ENCODE measurements at regions not wholly inside any gene's neighbourhood (a gene's known extent, or its start where the extent isn't known, plus 50 kb on each side); places are given as distances from the start of the nearest gene placed in this dataset.

DNA sequence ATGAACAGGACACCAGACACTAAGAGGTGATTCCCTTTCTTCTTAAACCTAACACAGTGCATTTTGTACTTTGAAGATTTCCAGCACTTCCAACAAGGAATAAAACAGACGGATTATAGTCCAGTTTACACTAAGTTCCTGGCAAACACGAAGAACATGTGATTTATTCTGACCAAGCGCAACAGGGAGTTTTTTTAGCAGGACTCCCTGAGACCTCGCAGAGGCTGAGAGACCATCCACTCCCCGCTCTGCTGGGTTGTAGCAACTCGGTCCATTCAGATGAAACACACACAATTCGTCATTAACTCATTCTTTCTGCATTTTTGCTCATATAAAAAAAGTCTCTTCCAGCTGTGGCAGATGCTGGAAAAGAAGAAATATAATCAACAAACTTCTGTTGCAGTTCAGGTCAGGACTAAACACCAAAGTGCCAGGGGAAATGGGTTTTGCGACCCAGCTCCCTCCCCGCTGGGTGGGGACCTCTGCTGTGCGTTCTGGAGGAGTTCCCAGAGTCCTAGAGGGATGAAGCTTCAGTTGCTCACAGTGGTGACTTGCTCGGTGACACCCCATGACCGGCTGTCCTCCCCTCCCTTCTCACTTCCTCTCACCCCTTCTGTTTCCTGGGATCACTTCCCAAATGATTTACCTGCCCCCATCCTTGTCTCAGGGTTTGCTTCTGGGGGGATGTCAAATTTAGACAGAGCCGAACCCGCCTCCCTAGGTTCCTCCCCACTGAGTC is 52.5 kb downstream of the KCNF1 start:
- DNase-seq (ENCODE audit: low read depth in 3 of 3) = no peak

DNA sequence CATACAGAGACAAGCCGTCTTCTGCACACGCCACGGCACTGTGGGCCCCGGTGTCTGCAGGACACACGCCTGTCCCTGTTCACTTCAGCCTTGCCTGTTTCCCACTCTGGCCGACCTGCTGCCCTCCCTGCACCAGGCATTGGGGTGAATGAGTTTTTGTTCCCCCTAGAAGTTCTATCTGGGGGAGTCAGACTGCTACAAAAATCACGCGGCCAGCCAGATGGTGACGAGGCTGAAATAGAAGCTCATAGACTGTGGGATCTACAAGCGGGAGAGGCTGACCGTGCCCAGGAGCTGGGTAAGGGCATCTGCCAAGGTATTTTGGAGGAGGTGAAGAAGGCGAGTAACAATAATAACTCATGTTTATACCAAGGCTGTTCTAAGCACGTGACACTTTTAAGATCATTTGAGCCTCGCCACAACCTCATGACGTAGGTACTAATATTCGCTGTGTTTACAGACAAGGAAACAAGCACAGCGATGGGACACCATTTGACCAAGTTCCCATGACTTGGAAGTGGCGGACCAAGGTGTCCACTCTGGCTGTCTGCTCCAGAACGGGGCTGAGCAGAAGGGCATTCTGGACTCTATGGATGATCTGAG is 53.6 kb downstream of the KCNF1 start:
- no peak for DNase-seq (ENCODE audit: low read depth in 3 of 3)

DNA sequence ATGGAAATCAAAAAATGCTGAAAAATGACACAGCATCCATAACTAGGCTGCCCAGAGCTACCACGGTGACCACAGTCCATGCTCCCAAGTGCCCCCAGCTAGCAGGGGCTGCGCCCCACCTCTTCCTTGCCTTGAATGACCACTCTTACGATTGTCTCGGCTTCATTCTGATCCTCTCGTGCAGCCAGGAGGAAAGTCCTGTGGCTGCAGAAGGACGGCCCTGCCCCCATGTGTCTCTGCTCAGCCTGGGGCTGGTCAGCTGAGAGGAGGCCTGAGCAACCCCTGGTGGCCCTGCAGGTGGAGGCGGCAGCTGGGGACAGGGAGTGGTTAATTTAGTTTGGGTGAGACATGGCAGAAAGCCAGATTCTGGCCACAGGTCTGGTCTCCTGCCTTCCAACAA is 54.3 kb downstream of the KCNF1 start:
- no peak for DNase-seq (ENCODE audit: low read depth in 3 of 3)

DNA sequence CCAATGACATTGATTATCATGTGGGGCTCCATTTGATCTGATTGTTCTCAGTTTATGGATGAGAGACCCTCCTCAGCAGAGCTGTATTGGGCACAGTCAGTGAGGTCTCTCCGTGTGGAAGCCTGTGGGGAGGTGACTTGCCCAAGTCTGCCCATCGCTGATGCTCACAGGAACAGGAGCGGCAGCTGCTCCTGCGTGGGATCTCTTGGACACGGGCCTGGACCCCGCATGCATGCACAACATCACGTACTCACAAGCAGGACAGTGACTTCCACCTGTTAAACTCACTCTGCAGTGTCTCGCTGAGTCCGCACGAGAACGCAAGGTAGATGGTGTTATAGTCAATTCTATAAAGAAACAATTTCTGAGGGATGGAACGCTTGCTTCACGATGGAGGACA is 55.0 kb downstream of the KCNF1 start:
- DNase-seq (ENCODE audit: low read depth in 3 of 3) = no peak

DNA sequence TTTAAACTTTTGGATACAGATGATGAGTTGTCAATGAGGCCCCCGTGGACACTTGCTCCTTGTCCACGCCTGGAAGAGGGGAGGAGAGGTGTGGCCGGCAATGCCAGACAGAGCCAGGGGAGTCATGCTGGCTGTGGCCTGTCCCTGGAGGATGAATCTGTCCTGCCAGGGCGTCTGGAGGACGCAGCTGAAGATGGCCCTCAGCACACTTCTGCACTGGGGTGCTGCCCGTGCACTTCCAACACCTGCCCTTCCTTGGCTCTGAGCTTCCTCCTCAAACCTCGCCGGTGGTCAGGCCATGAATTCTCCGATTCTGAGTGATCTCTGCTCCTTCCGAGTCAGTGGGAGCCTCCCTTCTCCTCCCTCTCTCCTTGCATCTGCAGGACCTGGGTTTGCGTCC is 56.4 kb downstream of the KCNF1 start:
- no peak for DNase-seq (ENCODE audit: low read depth in 3 of 3)

DNA sequence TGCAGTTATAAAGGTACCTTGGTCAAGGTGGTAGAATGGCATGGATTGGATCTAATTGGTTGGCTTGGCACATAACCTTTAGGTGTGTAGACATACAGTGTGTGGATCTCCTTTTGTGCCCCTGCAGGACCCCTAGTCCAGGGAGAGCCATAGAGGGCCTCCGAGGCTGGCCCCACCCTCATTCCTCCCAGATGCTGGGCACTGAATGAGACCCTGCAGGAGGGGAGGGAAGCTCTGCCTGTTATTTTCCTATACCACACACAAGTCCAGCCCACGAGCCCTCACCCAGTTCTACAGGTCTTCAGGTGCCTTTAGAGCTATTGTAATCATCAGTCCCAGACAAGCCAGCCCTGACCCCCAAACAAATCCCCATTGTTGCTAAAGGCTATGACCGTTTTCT is 58.9 kb downstream of the KCNF1 start:
- DNase-seq (ENCODE audit: low read depth in 3 of 3) = no peak

DNA sequence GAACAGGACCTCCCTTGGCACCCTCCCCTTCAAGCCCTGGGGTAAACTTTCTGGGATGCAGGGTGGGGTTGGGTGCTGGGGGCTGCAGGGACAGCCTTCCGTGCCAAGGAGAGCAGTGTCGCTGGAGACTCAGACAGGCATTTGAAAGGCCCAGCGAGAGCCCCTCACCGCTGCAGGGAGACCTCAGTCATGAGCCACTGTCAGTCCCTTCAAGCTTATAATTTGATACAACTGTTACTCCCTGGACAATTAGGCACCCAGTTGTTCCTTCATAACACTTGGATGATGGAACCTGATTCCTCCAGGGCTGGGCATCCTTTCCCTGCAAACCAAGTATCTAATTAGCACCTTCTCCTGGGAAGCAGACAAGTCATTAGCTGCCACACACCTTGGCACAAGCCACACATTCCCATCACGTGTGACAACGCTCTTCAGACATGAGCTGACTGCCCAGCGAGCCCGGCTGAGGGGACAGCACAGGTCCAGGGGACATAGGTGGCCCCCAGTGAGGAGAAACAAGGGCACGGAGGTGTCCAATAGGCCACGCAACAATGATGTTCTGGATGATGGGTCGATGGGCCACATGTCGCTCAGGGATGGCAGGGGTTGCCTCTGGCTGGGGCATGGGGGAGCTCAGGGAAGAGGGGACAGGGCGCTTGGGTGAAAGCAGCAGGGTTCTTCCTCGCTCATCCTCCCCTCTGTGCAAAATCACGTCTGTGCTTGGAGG is 59.6 kb downstream of the KCNF1 start:
- DNase-seq (ENCODE audit: low read depth in 3 of 3) = no peak

DNA sequence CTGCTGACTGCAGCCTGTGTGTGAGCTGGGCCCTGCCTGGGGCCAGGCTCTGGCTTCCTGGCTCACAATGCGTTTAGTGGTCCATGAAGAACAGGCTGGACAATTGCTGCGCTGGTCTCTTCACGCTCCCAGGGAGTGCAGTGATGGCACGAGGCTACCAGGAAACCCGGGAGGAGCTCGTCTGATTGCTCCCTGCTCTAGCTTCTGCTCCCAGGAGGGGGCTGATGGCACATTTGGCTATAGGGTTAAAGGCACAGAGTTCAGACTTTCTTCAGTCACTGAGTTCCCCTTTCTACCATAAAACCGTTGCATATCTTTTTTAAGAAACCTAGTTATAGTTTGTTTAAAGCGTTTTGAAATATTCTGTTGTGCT is 60.1 kb downstream of the KCNF1 start:
- no peak for DNase-seq (ENCODE audit: low read depth in 3 of 3)

DNA sequence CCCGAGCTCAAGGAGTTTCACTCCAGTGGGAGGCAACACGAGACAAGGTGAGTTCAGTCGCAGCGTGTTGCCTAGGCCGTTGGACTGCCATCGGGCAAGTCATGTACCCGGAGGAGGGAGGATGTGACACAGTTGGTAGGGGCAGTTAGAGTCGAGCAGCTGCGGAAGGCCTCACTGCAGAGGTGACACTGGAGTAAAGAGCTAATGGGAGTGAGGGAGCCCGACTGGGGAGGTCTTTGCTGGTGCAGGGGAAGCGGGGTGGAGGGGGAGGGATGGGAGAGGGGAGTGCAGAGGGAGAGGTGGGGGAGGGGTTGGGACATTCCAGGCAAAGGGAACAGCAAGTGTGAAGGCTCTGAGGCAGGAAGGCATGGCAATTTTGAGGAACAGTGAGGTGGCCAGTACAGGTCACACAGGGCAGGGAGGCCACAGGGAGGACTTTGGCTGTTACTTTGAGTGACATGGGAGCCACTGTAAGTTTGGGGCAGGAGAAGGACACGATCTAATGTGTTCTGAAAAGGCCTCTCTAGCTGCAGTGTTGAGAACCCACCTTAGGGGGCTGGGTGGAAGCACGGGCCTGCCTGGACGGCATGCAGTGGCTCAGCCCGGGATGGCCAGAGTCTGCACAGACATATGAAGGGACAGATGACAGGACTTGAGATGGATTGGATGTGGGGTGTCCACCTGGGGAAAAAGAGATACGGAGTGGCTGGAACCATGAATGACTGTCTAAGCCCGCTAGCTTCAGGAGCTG is 61.1 kb downstream of the KCNF1 start:
- no peak for DNase-seq (ENCODE audit: low read depth in 3 of 3)

DNA sequence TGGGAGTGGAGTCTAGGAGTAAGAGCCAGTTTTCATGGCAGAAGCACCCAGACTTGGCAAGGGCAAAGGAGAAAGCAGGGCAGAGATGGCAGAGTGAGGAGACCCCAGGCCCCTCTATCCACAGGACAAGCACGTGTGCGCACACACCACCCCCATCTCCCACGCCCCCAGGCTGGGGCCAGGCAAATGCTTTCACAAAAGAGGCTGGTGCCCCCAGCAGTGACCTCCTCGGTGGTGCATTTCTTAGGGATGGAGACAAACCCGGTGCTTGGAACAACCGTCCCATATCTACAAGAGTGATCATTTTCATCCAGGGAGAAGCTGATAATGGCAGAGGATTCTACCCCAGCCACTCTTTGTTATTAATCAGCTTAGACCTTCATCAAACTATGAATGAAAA is 62.0 kb downstream of the KCNF1 start:
- no peak for DNase-seq (ENCODE audit: low read depth in 3 of 3)

DNA sequence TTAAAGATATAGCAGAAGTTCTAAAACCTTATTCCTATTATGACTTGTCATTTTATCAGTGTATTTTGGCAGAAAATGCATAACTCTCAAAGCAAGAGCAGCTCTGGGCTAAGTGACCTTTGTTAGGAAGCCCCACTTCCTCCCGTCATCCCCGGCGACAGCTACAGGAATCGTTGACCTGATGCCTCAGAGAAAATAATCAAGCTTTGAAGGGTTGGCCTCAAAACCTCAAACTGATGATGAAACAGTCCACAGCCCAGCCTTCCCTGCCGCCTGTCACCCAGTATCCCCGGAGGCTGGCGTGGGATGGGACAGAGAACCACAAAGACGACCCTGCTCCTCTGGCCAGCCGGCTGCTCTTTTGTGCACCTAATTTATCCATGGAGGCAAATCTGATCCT is 65.3 kb downstream of the KCNF1 start:
- no peak for DNase-seq (ENCODE audit: low read depth in 3 of 3)

DNA sequence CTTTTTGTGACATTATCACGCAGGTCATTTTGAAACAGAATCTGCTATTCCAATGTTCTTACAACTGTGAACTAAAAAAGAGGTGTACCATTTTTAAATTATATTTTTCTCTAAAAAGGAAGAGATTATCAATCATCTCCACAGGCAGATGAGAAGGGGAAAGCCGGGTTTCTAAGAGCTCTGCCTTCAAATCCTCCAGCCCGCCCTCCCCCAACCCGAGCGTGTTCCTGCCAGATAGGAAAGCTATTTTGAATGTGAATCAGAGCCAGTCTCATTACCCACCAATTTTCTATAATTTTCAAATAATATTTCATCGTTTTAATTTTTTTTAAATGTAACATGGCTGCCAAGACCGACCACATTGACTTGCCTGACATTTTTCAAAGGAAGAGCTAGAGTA is 65.9 kb downstream of the KCNF1 start:
- DNase-seq (ENCODE audit: low read depth in 3 of 3) = no peak

DNA sequence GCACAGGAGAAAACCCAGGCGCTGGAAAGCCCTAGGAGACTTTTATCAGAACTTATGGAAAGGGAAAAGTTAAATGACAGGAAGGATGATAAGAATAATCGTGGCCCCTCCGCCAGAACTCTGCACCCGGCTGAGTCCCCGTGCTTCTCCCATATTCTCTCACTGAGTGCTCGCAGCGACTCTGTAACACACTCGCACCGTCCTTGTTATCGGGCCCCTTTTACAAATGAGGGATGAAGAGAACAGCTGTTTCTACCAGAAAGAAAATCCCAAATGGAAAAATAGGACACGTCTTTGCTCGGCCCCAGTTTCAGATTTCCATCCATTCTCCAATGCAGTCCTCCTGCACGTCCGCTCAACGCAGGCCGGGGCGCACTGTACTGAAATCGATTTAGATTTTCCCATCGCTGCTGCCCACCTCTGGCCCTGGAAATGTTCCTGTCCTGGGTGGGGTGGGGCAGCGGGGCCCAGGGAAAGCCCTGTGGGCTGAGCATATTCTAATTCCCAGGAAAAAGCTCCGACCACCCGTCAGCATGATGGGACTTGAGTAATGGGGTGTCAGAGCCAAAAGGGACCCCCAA is 66.4 kb downstream of the KCNF1 start:
- DNase-seq (ENCODE audit: low read depth in 3 of 3) = no peak

DNA sequence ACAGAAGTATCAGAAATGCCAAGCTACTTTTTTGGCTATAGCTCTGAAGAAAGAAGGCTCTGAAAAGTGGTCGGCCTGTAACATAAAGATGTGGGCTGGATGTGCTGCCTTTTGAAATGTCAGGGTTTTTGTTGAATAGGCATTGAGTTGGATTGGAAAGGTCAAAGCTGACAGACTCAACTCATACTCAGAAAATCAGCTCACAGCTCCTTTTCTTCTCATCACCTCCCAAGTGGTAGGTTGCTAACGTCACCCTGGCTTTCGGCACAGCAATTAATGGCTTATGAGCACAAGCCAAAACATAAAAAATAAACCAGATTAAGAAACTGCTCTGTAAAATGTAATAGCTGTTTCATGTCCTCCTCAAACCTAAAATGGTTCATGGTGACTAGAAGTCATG is 68.3 kb downstream of the KCNF1 start:
- DNase-seq (ENCODE audit: low read depth in 3 of 3) = no peak

DNA sequence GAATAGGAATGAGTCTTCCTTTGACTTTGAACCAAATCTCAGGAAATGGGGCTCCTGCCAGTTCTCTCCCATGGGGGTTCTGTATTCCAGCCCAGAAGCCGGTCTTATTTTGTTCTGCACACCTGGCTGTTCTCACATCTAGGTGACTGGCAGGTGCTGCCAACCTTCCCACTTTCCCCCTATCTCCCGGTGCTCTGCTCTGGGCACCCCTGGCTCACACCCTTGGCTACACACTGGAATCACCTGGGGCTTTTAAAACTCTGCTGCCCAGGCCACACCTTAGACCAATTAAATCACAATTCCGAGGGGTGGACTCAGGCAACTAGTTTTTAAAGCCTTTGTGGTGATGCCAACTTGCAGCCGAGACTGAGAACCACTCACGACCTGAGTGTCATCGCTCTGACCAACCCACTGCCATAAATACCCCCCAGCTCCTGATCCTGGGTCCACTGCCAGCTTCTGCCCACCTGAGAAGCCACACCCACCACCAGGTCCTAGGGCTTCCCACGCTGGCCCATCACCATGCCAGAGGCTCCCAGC is 69.2 kb downstream of the KCNF1 start:
- no peak for DNase-seq (ENCODE audit: low read depth in 3 of 3)

DNA sequence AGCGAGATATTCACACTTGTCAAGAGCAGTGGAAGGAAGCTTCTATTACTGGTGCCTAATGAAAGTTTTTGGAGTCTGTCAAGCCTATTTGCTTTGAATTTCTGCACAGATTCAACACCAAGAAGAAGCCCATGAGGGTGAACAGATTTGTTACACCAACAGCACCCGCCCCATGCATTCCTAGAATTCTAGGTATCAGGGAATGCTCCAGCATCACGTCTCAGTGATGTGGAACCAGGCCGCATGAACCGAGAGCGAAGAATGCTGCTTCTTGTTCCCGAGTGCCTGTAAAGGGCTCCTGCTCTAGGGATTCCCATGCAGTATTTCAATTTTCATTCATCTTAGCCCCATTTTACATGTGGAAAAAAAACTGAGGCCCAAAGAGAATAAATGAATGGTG is 69.7 kb downstream of the KCNF1 start:
- no peak for DNase-seq (ENCODE audit: low read depth in 3 of 3)

DNA sequence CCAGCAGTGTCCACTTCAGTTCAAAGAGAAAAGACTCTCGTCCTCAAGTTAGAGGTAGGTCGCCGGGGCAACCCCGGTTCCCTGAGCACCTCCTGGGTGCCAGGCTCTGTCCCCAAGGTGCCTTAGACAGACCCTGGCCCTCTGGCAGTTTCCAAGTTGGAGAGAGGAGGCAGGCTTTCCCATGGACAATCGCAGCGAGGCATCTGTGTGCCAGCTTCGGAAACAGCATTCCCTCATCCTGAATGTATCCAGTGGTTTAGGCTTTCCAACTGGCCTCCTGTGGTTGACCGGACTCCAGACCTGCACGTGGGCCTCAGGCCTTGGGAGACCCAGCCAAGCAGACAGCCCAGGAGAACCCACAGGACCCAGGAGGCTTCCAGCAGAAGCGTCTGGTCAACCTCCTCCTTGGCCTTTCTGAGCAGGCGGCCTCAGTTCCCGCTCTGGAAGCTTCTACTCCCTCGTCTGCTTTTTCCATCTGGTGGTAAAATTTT is 70.3 kb downstream of the KCNF1 start:
- no peak for DNase-seq (ENCODE audit: low read depth in 3 of 3)

DNA sequence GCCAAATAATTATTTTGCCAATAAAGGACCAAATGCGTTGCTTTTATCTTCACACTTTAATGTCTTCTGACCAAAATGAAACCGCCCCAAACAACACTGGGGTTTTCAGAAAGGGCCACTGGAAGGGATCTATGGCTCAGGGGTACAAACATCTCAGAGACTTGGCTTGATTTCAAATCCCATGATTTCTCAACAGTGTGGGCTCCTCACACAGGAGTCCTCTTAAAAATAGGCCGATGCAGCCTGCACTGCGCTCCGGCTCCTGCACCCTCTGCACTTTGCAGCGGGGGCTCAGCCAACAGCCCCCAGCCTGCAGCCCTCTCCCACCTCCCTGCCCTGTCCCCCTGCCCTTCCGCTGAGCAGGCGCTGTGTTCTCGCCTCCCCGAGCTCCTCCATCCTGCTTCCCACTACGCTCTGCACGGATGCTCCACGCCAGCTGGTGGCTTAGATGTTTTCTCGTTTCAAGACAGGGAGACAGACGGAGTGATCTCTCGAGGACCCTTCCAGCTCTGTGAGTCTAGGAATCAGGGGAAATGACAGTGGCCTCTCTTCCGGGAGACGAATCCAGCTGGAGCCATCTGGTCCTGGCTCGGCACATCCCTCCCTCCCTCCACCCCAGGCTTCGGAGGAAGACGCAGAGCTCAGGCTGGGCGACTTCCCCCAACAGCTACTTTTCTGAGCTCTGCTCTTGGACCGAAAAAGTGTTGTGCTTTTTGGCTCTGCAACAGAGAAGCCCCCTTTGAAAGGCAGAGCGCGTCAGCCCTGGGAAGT is 71.4 kb downstream of the KCNF1 start:
- no peak for DNase-seq (ENCODE audit: low read depth in 3 of 3)

DNA sequence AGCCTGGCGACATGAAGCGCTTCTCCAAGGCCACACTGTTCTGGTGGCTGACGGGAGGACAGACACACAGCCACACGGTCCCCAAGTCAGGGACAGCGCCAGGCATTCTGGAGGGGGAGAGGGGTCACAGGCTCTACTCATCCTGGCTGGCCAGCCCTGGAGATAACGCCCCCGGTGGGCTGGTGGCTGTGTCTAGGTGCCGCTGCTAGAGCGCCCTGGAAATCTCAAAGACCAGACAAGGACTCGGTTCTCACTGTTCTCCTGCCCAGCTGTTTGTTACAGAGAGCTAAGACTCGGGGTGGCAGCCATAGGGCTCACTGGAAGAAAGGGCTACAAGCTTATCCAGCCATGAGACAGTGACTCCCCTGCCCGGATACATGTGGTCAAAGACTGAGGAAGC is 72.0 kb downstream of the KCNF1 start:
- no peak for DNase-seq (ENCODE audit: low read depth in 3 of 3)

DNA sequence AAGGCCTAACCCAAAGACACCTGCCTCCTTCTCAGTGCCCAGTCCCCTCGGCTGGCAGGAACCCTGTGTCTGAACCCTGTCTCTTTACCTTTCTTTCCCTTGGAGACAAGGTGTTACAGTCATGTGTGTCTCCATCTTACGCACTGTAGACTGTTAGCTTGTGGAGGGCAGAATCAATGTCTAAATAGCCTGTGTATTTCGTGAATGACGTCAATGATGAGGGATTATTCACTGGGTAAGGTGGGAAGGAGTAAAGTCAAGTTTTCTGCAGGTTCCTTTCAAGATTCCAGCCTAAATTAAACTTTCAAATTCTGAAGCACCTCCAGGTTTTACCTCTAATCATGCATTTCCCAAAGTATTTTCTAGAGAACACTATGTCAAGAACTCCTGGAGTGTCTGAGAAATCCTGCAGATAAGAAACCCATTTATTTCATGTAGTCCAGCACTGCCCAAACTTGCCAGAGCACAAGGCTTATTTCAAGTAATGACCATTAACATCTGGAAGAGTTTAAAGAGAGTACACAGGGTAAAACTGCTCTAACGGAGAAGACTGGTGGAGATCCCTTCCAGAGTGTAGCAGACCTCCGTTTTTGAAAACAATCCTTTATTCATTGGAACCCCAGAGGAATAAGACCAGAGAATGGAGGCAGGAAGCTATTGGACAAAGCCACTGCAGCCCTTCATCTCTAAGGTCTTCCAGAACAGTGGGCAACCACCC is 72.8 kb downstream of the KCNF1 start:
- DNase-seq (ENCODE audit: low read depth in 3 of 3) = no peak
